GM13977 (cell line): ENCODE measurements at regions not wholly inside any gene's neighbourhood (a gene's known extent, or its start where the extent isn't known, plus 50 kb on each side); places are given as distances from the start of the nearest gene placed in this dataset.

Experiments used
- DNase-seq: peaks from one replicate; pipeline ENCODE4 v3.0.0; 2012; ENCODE audit warnings: low spot score
- in situ Hi-C: fragments of 300-500 bp; cut with MboI; formaldehyde crosslinking; loops from one replicate; pipeline ENCODE4 v1.12.0; 2022; ENCODE audit warnings: low sequenced_read_pairs, low pct_unique_long_range_greater_than_20kb, mixed read lengths, inconsistent platforms; ENCODE audit not compliant: unreplicated experiment
- TF ChIP-seq, protein P1 (sequence below): IDR thresholded peaks from 2 replicates; pipeline ENCODE4 v1.5.1; 2012; ENCODE audit warnings: mild to moderate bottlenecking, control low read depth; ENCODE audit not compliant: insufficient read depth; ENCODE audit errors: extremely low read depth, missing control alignments

DNA sequence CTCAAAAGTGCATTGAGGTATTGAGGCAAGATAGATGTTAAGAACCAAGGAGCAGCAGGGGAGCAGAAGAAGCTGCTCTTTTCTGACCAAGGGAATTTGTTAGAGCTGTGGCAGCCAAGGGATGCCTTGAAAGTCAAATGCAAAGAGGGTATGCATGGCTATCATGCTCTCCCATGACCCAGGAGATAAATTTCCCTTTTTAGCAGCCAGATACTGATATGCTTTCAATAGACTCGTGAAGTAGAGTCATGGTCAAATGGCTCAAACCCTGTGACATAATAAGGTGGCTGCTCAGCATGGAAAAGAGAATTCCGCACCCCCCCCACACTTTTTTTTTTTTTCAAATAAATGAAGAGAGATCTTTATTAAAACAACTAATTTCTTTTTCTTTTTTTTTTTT, 180.9 kb upstream of the ACTBL2 start:
- TF ChIP-seq, protein P1, sequence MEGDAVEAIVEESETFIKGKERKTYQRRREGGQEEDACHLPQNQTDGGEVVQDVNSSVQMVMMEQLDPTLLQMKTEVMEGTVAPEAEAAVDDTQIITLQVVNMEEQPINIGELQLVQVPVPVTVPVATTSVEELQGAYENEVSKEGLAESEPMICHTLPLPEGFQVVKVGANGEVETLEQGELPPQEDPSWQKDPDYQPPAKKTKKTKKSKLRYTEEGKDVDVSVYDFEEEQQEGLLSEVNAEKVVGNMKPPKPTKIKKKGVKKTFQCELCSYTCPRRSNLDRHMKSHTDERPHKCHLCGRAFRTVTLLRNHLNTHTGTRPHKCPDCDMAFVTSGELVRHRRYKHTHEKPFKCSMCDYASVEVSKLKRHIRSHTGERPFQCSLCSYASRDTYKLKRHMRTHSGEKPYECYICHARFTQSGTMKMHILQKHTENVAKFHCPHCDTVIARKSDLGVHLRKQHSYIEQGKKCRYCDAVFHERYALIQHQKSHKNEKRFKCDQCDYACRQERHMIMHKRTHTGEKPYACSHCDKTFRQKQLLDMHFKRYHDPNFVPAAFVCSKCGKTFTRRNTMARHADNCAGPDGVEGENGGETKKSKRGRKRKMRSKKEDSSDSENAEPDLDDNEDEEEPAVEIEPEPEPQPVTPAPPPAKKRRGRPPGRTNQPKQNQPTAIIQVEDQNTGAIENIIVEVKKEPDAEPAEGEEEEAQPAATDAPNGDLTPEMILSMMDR: no peak
- no peak for DNase-seq
- in situ Hi-C loops: no loop called here

DNA sequence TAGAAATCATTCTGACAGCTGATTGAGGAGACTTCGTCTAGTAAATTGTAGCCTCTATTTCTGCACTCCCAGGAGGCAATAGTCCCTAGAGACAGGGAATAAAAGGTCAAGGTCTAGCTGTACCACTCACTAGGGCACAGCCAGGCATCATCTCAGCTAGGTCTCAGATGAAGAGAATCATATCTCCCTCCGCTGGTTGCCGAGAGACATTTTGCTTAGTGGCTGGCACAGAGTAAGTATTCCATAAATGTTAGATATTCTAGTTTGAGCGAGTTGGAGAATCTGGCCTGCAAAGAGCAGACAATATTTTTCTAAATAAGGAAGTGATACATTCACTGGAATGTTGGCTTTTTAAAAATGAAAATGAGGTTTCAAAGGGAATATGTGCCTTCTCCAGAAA, 180.4 kb upstream of the ACTBL2 start:
- in situ Hi-C loops: no loop called here
- TF ChIP-seq, protein P1: no peak
- no peak for DNase-seq

DNA sequence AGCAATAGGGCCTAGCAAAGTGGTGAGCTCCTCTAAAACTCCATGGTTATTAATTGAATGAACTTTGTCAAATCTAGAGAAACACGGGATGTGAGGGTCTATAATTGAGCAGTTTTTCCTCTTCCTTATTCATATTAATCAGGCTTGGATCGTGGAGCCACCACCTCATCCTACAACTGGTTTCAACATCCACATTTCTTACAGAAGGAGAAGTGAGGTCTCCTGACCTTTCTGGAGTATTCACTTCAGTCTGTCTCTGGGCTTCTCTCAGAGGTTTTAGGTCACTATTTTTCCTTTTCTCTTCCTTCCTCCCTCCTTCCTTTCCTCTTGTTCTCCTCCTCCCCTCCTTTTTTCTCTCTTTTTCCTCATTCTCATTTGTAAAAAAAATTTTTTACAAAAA, 177.3 kb upstream of the ACTBL2 start:
- in situ Hi-C loops: no loop called here
- TF ChIP-seq, protein P1: no peak
- DNase-seq: no peak

DNA sequence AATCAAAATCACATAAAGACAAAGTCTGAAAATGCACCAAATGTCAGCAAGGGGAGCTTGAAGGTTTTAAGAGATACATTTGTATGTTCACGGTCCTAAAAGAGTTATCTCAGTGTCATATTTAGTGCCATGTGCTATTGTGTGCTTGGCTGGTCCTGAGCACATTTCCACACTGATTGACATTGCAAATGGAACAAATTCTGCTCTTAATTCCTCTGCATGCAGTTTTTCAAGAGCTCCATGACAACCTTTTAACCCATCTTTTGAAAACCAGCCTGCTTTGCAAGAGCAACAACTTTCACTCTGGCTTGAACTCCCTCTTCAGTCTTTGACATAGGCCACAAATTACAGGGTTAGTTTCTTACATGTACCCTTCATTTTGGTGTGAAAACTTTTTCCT, 175.4 kb upstream of the ACTBL2 start:
- in situ Hi-C loops: no loop called here
- DNase-seq: no peak

DNA sequence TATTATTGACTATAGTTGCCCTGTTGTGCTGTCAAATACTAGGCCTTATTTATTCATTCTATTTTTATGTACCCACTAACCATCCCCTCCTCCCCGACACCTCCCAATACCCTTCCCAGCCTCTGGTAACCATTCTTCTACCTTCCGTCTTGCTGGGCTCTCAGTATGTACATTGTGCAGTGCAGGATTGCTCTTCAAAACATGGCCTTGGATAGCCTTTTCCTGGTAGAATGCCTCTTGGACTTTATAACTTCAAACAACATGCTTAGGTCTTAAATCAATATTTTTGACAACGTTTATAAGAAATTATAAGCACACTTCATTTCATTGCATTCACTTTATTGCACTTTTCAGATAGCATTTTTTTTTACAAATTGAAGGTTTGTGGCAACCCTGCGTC, 172.6 kb upstream of the ACTBL2 start:
- TF ChIP-seq, protein P1: no peak
- DNase-seq: no peak
- in situ Hi-C loops: no loop called here

More for the DNA sequence above, 175.4 kb upstream of the ACTBL2 start:
- TF ChIP-seq, protein P1: no peak

DNA sequence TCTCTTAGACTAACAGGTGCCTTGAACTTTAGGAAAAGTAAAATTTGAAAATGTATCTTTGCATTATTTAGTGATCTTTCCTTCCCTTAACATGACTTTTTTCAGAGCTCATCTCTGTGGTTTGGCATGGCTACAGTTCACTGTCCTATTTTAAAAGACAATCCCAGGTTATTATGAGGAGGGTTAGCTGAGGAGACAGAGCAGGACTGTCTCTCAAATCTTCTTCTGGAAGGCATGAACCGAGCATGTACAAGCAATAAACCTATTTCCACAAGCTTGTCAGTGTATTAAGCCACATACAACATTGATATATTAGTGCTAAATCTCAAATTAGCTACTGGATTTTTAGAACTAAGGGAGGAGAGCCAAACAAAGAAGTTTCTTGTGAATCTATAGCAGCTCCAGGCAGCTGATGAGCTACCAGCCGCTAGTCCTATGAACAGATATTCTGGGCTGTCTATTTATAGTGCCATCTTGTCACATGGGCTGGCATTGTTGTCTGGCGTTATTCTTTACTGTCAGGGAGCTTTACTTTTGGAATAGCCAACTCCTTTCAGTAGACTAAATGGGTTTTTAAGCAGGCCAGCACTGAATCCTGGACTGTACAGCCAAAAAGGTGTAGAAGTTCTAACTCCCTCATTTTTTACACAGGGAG, 171.2 kb upstream of the ACTBL2 start:
- no peak for DNase-seq
- TF ChIP-seq, protein P1: no peak
- in situ Hi-C loops: no loop called here

DNA sequence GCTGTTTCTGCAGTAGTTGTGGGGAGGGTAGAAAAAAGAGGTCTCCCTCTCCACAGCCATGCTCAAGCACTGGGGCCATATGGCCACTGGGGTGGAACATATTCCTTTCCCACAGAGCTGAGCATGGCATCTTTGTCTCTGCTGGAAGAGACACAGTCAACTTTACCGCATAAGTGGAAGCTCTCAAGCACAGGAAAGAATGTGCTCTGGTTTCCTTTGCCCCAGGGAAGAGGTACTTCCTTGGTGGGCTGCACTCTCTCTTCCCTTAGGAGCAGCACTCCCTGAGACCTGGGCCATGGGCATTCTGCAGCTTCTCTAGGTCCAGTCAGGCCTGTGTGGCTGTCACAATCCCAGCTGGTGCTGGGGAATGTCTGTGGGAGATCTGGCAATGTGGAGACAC, 168.5 kb upstream of the ACTBL2 start:
- in situ Hi-C loops: no loop called here
- no peak for DNase-seq
- TF ChIP-seq, protein P1: no peak
